HG03460 (cell line): ENCODE measurements at regions not wholly inside any gene's neighbourhood (a gene's known extent, or its start where the extent isn't known, plus 50 kb on each side); places are given as distances from the start of the nearest gene placed in this dataset.

Source experiments
- ATAC-seq: cut with Tn5 transposase; IDR thresholded peaks from one replicate; pipeline ENCODE4 v1.9.1; 2021; ENCODE audit not compliant: unreplicated experiment

DNA sequence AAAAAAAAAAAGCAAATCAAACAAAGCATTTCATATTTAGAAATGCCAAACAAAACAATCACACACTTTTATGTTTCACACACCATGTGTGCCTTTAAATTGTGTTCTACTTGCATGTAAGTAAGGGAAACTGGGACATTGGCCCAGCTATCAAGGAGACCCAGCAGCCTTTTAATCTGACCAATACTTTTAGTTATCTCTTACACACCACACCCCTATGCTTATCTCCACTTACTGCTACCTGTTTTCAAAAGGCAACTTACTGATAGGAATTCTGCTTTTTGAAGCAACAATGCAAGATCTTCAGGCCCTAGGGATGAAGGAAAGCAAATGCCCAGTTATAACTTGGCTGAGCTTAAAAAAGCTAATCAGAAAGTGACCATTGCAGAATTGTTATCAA, 1244.8 kb upstream of the SORCS1 start:
- ATAC-seq: no peak

- ATAC-seq: no peak
Observed at GRCh38 chr10:108404155-108404554, 1239.6 kb upstream of the SORCS1 start.

GRCh38 chr10:108399465-108399864, 1235.0 kb upstream of the SORCS1 start:
- ATAC-seq: no peak

DNA sequence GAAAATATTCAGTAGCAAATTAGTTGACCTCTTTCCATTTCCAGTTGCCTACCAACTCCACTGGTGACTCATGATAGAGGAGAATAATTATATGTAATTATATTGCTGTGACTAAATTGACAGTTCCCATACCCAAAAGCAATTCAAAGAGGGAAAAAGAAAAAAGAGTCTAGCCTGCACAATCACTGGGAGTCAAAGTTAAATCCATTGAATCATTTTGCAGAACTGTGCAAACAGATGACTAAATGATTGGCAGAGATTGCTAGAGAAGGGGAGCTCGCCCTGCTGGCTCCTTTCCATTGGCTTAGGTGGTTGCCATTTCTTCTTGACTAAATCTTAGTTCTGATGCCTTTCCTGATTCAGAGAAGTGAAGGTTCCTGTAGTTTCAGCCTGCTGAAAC, 1228.6 kb upstream of the SORCS1 start:
- ATAC-seq: no peak

GRCh38 chr10:108392286-108392685, 1227.8 kb upstream of the SORCS1 start:
- no peak for ATAC-seq

DNA sequence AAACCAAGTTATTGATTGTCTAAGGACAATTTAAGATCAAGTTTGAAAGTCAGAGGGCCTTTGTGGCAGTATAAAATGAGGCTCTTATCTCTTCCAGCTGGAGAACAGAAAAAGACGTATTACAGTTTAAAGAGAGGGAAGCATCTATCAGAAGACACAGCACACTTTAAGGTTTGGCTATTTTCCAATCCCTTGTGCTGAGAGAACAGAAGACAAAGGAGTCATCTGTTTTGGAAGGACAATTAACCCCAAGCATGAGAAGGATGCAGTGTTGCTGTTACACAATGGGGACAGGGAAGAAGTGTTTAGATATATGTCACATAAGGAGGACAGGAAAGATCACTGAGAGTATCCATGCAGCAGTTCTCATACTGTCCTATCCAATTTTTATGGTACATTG, 1224.2 kb upstream of the SORCS1 start:
- ATAC-seq: no peak

GRCh38 chr10:108385963-108386362, 1221.5 kb upstream of the SORCS1 start:
- no peak for ATAC-seq

- no peak for ATAC-seq
Observed at GRCh38 chr10:108384378-108384777, 1219.9 kb upstream of the SORCS1 start.

- ATAC-seq: no peak
Observed at GRCh38 chr10:108378779-108379178, 1214.3 kb upstream of the SORCS1 start.

DNA sequence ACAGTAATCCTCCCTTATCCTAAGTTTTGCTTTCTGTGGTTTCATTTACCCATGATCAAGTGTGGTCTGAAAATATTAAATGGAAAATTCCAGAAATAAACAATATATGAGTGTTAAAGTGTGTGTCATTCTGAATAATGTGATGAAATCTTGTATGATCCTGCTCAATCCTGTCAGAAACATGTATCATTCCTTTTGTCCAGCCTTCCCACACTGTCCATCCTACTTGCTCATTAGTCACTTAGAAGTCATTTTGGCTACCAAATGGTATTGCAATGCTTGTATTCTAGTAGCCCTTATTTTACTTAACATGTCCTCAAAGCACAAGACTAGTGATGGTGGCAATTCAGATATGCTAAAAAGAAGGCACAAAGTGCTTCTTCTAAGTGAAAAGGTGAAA, 1211.2 kb upstream of the SORCS1 start:
- ATAC-seq: no peak

- no peak for ATAC-seq
Observed at GRCh38 chr10:108374991-108375390, 1210.5 kb upstream of the SORCS1 start.

DNA sequence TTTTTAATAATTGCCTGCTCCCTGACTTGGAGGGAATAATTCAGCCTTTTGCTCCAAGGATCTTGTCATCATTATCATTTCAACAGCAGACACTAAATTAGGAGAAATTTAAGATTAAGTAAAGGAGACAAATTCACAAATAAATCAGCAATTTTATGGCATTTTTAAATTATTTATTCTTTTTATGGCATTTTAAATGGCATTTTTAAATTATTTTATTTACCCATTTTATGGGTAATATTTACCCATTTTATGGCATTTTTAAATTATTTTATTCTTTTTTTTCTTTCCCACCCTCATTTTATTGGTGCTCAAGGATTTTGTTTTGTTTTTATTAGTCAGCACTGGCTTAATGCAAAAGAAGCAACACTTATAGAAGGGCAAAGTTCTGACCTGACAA, 1201.0 kb upstream of the SORCS1 start:
- ATAC-seq: no peak

DNA sequence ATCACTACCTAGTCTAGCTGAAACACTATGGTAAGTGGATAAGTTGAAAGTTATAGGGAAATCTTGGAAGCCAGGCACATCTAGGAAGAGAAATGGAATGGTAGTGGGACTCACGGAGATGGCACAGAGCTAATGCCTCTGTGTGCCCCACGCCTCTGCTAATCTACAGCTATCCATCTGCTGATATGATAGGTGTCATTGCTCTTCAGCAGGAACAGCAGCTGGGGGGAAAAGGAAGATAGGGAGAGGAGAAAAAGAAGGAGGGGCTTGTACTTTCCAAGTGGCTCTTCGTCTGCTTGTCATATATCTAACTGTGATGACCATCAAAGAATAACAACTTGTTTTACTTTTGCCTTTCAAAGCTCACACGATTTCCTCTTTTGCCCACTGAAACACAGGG, 1199.1 kb upstream of the SORCS1 start:
- no peak for ATAC-seq

DNA sequence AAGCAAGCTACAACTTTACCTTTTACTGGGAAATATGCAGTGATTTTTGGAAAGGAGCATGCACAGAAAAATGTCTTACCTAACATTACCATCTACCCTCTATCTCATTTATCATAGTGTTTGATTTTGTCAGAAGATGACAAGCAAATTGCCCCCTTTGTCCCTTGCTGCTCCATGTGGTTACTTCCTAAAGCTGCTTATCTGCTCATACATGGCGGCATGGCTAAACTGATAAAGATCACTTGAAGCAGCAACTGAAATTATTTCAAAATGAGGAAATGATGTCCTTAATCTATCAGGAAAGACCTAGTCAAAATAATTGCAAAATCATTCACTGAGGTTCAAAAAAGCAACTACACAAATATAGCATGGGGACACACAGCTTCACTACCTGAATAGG, 1198.5 kb upstream of the SORCS1 start:
- no peak for ATAC-seq

- ATAC-seq: no peak
Observed at GRCh38 chr10:108362296-108362695, 1197.8 kb upstream of the SORCS1 start.

- no peak for ATAC-seq
Observed at GRCh38 chr10:108360187-108360586, 1195.7 kb upstream of the SORCS1 start.

DNA sequence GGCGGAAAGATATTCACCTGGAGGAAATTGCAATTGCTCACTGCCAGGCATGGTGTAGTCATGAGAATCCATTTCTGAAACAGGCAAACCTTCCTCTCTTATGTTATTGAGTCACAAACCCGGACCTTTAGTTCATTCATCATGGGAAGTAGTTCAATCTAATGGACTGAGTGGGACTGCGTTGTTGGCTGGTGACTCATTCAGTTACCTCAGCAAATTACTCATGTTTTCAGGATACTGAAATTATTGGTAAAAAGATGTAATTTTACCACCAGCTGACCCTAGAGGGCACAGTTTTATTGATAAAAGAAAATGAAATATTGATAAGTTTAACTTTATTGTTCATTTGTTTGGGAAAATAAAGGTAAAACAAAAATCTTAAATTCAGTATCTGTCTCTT, 1194.4 kb upstream of the SORCS1 start:
- peak; percentile 66 for ATAC-seq

- ATAC-seq: no peak
Observed at GRCh38 chr10:108352771-108353170, 1188.3 kb upstream of the SORCS1 start.

DNA sequence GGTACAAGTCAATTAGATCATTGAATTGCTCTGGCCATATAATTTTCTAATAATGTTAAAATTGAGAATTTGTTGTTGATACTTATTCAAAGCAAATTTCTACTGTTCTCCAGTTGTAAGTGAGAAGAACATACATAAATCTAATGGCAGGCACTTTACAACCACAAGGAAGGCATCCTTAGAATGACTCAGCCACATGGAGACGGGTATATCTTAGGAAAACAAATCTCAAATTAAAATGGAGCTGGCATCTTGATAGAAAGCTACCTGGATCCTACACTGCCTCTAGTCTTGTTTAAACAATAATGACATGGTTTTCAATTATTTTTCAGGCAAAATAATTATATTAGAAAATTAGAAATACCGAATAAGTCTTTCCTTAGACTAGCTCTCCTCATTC, 1183.7 kb upstream of the SORCS1 start:
- no peak for ATAC-seq

DNA sequence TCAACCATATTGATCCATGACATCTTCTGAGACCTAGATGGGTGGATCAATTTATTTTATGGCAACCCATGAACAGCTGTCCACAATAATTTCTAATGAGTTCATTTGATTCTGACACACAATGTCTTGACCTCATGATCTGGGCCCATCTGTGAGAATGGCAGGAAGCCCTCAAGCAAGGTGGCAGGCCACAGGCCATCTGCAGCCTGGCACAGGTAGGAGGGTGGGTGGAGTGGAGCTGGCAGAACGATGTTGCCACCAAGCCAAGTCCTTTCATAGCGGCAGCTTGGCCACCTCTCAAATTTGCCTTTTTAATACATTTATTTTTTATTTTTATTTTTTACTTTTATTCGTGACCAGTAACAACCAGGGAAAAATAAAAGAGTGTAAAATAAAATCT, 1181.6 kb upstream of the SORCS1 start:
- no peak for ATAC-seq

- no peak for ATAC-seq
Observed at GRCh38 chr10:108338146-108338545, 1173.6 kb upstream of the SORCS1 start.

- no peak for ATAC-seq
Observed at GRCh38 chr10:108336836-108337235, 1172.3 kb upstream of the SORCS1 start.

DNA sequence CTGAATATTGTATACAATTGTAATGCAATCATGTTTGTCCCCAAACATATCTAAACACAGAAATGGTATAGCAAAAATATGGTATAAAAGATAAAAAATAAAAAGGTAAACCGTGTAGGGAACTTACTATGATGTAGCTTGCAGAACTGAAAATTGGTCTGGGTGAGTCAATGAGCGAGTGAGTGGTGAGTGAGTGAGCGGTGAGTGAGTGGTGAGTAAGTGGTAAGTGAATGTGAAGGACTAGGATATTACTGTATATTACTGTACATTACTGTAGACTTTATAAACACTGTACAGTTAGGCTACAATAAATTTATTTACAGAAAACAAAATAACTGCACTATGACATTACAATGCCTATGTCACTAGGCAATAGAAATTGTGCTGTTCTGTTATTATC, 1163.2 kb upstream of the SORCS1 start:
- ATAC-seq: no peak

DNA sequence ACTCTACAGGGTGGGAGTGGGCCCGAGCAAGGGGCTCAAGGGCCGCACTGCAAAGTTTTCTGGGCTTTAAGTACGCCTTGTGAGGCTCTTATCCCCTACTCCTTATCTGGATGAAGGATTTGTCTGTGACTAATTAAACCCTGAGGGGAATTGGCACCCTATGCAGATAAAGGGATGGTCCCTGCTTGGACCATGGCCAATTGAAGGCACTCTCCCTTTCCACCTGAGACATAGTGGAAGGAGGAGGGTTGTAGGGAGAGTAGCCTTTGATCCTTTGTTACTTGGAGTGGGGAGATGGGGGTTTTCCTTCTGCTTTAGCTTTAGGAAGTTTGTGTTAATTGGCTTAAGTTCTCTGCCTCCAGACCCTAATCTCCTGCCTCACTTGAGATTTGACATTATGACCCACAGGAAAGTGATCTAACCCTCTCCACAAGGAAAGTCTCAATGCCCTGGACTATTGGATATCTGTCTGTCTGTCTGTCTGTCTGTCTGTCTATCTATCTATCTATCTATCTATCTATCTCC, 1158.8 kb upstream of the SORCS1 start:
- no peak for ATAC-seq
